HUDEP-2 (cell line): ENCODE measurements at regions not wholly inside any gene's neighbourhood (a gene's known extent, or its start where the extent isn't known, plus 50 kb on each side); places are given as distances from the start of the nearest gene placed in this dataset.

Experiments
- DNase-seq, 76 experiments: peaks; one replicate each; lab custom pipeline; 2025; ENCODE audit not compliant: unreplicated experiment in 76 of 76; lab: John Stamatoyannopoulos, UW

DNA sequence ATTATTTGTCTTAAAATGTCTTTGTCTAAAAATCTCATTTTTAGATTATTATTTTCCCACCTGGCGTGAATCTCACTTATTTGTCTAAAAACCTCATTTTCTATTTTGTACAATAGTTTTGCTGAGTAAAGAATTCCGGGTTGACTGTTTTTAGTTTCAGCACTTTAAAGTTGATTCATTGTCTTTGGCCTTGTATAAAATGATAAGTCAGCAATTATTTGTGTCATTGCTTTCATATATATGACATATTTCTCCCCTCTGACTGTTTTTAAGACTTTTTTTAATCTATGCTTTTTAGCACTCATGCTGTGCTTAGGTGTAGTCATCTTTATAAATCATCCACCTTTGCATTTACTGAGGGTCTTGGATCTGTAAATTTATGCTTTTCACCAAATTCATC is 92.1 kb upstream of the DOK6 start:
- no peak for DNase-seq

DNA sequence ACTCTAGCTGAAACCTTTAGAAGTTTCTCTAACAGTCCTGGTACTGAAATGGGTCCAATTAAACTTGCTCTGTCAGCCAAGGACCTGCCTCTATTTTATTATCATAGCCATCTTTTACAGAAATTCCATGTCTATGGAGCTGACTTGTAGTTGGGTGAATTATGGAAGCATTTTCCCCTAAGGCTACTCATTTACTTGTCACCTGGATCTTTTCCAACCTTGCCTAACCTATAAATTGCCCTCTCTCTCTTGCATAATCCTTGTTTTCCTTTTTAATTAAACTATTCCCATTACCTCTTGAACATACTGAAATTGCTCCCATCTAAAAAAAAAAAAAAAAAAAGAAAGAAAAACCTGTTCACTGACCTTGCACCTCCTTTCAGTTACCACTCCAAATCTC is 74.6 kb upstream of the DOK6 start:
- DNase-seq: no peak

DNA sequence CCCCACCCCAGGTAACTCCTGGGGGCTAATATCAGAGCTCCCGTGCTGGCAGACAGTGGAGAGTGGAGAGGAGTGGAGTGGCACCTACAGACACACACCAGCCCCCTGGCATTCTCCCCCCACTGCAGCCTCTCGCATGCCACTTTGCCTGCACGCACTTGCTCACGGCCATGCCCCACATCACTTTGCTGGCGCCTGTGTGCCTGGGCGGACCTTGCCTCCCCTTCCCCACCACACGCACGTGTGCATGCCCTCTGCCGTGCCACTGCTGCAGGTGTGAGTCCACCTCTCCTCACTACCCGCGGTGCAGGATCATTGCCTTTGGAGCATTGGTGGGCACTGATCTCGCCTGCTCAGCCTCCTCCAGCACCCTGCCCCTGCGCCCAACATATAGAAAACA is 72.6 kb upstream of the DOK6 start:
- no peak for DNase-seq

DNA sequence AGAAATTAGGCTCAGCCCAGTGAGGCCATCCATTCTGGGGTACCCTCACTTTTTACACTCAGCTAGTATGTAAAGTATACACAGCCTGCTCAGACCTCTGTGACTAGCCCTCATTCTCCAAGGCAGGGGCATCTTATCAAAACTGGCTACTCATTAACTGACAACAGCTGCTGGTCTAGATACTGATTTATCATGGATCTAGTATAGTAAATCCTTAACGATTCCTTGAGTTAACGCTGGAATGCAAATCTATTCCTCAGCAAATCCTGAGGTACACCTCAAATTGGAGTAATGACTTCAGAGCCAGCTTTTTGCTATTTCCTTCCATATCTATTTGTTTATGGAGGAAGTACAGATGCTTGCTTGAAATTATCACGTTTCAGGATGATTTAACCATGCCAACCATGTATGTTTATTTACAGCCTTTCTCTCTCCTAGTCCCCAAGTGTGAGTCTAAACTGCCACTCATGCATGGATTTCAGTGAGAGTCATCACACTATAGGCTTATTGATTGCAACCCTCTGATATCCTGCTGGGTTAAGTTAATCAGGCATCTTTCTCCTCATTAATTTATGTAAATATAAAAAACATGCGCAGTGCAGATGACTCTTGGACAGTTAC is 70.2 kb upstream of the DOK6 start:
- peak in 1 of 76 experiments; percentile 7 for DNase-seq

DNA sequence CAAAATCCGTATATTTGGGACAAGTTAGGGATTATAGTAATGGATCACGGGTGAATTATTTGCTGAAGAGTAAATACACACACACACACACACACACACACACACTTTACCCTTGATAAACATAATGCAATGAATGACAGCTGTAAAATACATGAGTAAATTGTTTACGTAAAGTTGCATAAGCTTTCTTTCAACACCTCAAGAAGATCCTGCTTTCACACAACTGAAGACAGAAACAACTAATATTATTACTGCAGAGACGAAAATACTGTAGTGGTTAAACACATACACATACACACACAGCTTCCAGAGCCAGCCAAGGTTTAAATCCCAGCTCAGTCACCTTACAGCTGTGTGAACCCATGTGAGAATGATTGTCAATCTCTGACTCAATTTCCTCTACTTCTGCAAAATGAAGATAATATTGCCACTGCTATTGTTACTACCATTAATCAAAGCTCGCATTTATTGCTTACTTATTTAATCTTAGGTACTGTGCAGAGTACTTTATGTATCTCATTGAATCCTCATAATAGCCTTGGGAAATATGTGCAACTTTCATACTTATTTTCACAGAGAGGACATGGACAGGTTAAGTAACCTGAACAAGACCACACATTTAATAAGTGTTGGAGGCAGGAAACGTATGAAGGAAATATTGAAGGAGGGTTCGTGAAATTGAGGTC is 50.6 kb upstream of the DOK6 start:
- no peak for DNase-seq
